ENCODE measurements at regions not wholly inside any gene's neighbourhood (a gene's known extent, or its start where the extent isn't known, plus 50 kb on each side); places are given as distances from the start of the nearest gene placed in this dataset.

- no peaks in the 10 kb centered on the region for H3K4me1 ChIP-seq
- H3K4me3 ChIP-seq: no peak overlapping the region
- no peaks in the 10 kb centered on the region for H3K9me3 ChIP-seq (replicated peaks)
- no peaks in the 10 kb centered on the region for H3K36me3 ChIP-seq
- intact Hi-C loops (cut with micrococcal nuclease): no loop called here
- H3K27me3 ChIP-seq (ENCODE audit: low read depth): no peaks in the 10 kb centered on the region
- DNase-seq: no peak
- TF ChIP-seq CTCF (IDR thresholded peaks at IDR 0.05; ENCODE audit: borderline replicate concordance): no peak
- H3K27ac ChIP-seq (replicated peaks): no peak overlapping the region
Observed at GRCh38 chrX:40307871-40308270, 210.1 kb upstream of the BCOR start.

GRCh38 chrX:40304115-40304514 lies 206.4 kb upstream of the BCOR start:
- DNase-seq: no peak
- Histone ChIP-seq H3K4me3 (no peak overlapping the region), H3K36me3 (no peaks in the 10 kb centered on the region), H3K4me1 (no peaks in the 10 kb centered on the region), H3K9me3 (replicated peaks) (no peaks in the 10 kb centered on the region), H3K27me3 (ENCODE audit: low read depth) (no peaks in the 10 kb centered on the region), H3K27ac (replicated peaks) (no peak overlapping the region)
- no peak for TF ChIP-seq CTCF (IDR thresholded peaks at IDR 0.05; ENCODE audit: borderline replicate concordance)
- intact Hi-C loops (cut with micrococcal nuclease): no loop called here

- no peaks in the 10 kb centered on the region for H3K9me3 ChIP-seq (replicated peaks)
- intact Hi-C loops (cut with micrococcal nuclease): no loop called here
- H3K4me3 ChIP-seq: no peak overlapping the region
- TF ChIP-seq CTCF (IDR thresholded peaks at IDR 0.05; ENCODE audit: borderline replicate concordance): no peak
- no peaks in the 10 kb centered on the region for H3K4me1 ChIP-seq
- H3K27ac ChIP-seq (replicated peaks): no peak overlapping the region
- H3K36me3 ChIP-seq: no peaks in the 10 kb centered on the region
- no peak for DNase-seq
- no peaks in the 10 kb centered on the region for H3K27me3 ChIP-seq (ENCODE audit: low read depth)
Observed at GRCh38 chrX:40303256-40304077, 205.7 kb upstream of the BCOR start.

- Histone ChIP-seq H3K36me3 (no peaks in the 10 kb centered on the region), H3K4me3 (no peak overlapping the region), H3K4me1 (no peaks in the 10 kb centered on the region), H3K9me3 (replicated peaks) (no peaks in the 10 kb centered on the region), H3K27ac (replicated peaks) (no peak overlapping the region), H3K27me3 (ENCODE audit: low read depth) (no peaks in the 10 kb centered on the region)
- DNase-seq: no peak
- TF ChIP-seq CTCF (IDR thresholded peaks at IDR 0.05; ENCODE audit: borderline replicate concordance): no peak
- intact Hi-C loops (cut with micrococcal nuclease): no loop called here
Observed at GRCh38 chrX:40300286-40300890, 202.6 kb upstream of the BCOR start.

GRCh38 chrX:40299641-40300046 lies 201.9 kb upstream of the BCOR start:
- Histone ChIP-seq H3K27ac (replicated peaks) (no peak overlapping the region), H3K4me3 (no peak overlapping the region), H3K9me3 (replicated peaks) (no peaks in the 10 kb centered on the region), H3K4me1 (no peaks in the 10 kb centered on the region), H3K27me3 (ENCODE audit: low read depth) (no peaks in the 10 kb centered on the region), H3K36me3 (no peaks in the 10 kb centered on the region)
- intact Hi-C loops (cut with micrococcal nuclease): no loop called here
- DNase-seq: no peak
- TF ChIP-seq CTCF (IDR thresholded peaks at IDR 0.05; ENCODE audit: borderline replicate concordance): no peak

Measured in left ventricle myocardium inferior (tissue), 1 donor.